HT-29 (cell line): ENCODE measurements at regions not wholly inside any gene's neighbourhood (a gene's known extent, or its start where the extent isn't known, plus 50 kb on each side); places are given as distances from the start of the nearest gene placed in this dataset.
"Not testable (repeated sequence)": the region's sequence is repeated elsewhere in the genome, so short reads cannot be mapped to it uniquely, and the experiment has no call there.

Experiments
- DNase-seq: peaks from one replicate; pipeline ENCODE4 v3.0.0-alpha.2; 2015; ENCODE audit warnings: low spot score

DNA sequence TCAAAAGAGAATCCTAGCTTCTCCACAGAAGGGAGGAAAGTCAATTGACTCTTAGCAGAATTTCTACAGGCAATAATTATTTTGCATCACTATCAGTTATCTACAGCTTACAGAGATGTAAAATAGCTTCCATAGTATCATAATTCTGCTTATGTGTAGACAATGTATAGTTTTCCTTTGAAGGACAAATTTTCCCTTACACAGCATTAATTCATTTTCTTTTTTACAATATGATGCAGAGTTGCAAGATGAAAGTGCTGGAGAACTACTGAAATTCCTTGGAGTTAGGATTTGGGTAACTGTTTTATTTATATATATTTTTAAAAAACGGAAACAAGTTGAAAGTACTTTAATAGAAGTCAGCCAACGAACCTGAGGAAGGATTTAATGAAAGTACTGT is 111.0 kb upstream of the CPHXL start:
- DNase-seq: no peak

DNA sequence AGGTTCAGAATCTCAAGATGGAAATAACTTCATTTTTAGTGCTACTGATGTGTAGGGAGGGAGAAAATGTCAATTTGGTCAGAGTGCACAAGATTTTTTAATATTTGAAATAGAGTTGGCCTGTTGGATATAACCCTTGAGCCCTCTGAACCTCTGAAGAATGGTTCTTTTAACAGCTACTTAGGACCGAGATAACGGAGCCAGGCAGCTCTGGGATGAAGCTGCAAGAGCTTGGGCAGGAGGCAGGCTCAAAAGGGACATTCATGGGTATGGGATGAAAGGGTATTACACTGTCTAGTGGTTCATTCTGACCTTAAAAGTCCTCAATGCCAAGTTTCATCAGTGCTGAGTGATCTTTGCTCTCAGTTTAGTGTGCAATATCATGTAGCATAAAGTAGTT is 111.4 kb upstream of the CPHXL start:
- no peak for DNase-seq

DNA sequence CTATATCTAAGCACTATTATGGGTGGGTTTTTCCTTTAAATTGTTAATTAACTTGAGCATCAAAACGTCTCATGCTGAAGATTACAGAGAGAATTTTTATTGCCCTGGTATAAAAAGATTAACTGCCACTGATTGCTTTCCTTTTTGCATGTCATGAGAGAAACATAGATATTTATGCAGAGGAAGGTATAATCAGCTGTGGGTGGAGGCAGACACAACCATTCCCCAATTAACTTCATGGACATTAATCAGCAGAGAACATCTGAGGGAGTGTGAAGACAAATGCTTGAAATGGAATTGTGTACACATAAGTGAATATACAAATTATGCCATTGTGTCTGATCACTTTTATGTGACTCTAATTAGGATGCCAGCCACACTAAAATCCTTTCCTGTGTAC is 115.2 kb upstream of the CPHXL start:
- DNase-seq: no peak

DNA sequence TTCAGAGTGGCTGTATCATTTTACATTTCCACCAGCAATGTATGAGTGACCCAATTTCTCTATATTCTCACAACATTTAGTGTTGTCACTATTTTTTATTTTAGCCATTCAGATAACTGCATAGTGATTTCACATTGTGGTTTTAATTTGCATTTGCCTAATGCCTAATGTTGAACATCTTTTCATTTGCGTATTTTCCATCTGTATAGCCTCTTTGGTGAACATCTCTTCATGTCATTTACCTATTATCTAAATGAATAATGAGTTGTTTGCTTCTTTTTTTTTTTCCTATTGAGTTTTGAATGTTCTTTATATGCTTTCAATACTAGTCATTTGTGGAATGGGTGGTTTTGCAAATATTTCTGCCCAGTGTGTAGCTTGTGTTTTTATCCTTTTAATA is 120.9 kb upstream of the CPHXL start:
- DNase-seq: no peak

DNA sequence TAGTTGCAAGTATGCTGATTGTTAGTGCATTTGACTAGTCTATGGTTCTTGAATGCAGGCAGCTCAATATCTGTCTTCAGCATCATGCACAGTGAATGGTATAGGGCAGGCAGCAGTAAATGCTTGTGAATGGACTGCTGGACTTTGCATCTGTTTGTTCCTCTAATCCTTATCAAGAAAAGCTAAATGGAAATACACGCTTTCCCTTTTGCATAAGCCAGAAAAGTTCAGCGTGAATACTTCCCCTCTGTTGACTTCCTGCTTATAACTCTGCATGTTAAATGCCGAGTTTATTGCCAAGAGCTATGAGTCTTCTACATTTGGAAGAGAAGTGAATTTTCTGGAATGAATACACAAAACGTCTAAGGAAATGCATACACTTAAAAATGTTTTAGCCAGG is 127.9 kb upstream of the CPHXL start:
- DNase-seq: no peak

DNA sequence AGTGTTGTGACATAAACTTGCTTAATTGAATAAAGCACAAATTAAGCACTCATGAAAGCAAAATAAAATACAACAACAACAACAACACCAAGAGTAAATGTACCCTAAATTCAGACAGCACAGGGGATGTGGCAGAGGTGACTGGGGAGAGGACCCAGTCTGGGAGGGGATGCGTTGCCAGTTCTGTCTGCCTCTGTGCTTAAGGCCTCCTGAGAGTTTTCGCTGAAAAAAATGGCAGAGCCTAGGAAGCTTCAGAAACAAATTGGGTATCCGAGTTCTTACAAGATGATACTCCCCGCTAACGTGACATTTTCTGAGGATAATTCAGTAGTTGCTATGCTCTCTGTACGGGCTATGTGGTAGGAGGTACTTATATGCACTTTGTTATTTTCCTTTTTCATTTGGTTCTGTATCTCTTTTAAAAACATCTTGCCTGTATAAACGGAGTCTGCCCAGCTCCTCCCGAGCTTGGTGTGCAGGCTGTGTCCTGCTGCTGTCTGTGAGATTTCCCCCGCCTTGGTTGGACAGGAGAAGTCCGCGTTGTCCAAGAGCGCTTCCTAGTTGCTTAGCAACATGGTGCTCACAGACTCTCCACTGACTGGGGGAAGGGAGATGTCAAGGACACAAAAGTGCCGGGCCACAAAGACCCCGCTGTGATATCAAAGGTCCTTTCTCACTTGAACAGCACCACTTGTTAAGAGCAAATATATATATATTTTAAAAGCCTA is 134.2 kb upstream of the CPHXL start:
- DNase-seq: no peak

DNA sequence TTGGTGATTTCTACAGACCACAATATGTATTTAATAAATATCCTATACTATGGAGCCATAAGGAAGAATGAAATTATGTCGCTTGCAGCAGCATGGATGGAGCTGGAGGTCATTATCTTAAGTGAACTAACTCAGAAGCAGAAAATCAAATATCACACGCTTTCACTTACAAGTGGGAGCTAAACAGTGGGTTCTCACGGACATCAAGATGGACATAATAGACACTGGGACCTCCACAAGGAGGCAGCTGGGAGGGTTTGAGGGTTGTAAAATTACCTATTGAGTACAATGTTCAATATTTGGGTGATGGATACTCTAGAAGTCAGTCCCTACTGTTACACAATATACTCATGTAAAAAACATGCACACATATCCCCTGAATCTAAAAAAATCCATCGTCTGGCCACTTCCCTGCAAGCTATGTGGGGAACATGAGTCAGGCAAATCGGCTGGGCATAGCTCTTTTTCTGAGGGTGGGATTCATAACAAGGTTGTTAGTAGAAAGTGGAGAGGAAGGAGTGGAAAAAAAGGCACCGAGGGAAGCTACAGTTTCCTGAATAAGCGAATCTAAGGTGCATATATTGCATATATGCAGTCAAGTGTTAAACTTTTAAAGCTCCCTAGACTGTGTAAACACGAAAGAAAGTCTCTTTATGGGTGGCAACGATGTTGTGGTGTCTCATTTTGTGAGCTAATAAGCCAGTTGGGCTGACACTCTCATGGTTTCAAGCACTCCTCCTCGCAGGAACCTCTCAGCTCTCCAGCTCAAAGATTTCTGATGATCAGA is 135.2 kb upstream of the CPHXL start:
- no peak for DNase-seq

DNA sequence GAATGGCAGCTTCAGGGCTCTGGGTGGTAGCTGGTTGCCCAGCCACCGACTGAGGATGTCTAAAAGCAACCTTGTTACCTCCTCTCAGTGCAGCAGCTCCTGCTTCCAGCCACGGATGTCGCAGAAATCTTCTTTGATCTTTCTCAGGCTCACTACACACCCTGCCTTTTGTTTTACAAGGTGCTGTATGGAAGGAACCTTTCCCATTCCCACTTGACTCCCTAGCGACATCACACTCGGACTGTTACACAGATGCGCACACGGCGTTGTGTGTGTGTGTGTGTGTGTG is 135.8 kb upstream of the CPHXL start:
- no peak for DNase-seq

DNA sequence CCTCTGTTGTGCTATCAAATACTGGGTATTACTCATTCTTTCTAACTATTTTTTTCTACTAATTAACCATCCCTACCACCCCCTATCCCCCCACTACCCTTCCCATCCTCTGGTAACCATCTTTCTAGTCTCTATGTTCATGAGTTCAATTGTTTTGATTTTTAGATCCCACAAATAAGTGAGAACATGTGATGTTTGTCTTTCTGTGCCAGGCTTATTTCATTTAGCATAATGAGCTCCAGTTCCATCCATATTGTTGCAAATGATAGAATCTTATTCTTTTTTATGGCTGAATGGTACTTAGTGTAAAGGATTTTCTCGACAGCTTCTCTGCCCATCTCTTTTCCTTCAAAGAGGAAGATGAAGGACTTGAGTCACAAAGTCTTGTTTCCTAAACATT is 138.0 kb upstream of the CPHXL start:
- no peak for DNase-seq

DNA sequence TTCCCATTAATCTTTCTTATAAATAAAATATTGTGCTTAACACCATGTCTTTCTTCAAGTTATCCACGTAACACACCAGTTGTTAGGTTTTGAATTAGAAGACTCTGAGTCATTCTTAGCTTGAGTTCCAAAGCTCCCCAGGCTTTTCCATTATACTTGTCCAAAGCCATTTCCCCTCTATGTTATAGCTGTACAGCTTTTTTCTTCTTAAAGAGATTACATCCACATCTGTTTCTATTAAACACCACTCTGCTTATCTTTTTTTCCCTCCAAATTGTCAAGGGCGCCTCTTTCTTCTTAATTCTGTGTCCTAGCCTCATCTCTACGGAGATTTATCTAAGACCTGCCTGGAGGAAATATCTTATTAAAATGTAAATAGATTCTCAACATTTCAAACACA is 139.4 kb upstream of the CPHXL start:
- no peak for DNase-seq

DNA sequence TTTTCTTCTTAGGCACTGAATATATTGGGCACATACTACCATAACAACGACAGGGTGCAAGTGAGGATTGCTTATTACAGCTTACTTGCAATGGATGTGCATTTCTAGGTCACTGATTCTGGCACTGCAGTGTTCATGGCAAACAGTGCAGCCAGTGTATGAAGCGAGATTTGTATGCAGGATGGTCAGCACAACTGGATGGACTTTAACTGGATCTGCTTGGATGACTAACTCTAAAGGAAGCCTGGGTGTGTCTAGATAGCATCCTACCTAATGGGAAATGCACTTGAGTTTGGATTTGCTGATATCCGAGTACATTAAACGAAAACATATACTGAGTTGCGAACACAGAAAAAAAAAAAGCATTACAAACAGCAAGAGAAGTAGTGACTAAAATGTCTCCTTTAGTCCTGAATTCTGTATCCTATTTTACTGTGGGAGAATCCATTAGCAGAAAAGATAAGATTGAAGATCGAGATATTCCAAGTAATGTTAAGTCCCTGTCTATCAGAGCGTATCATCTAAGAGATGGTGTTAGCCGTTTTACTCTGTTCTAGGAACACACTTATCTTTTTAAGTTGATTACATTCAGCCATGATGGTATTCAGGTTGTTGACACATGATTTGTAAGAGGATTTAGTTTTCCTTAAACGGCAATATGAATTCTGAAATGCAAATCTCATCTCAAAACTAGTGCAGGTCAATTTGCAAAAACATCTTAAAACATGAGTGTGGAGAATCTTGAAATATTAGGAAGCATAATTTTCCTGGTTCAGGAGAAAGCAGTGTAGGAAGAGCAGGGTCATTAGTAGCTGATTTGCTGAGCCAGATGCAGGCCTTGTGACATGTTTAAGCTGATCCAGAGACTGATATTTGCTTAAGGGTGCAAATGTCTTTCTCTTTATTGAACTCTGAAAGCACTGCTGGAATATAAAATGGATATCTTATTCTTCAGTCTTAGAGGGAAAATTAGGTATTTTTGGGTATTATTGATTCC is 142.6 kb upstream of the CPHXL start:
- DNase-seq: no peak

DNA sequence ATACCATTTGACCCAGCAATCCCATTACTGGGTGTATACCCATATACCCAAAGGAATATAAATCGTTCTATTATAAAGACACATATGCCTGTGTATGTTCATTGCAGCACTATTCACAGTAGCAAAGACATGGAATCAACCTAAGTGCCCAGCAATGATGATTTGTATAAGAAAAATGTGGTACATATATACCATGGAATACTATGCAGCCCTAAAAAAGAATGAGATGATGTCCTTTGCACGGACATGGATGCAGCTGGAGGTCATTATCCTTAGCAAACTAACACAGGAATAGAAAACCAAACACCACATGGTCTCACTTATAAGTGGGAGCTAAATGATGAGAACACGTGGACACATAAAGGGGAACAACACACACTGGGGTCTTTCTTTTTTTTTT is 155.0 kb upstream of the CPHXL start:
- not testable (repeated sequence) for DNase-seq

DNA sequence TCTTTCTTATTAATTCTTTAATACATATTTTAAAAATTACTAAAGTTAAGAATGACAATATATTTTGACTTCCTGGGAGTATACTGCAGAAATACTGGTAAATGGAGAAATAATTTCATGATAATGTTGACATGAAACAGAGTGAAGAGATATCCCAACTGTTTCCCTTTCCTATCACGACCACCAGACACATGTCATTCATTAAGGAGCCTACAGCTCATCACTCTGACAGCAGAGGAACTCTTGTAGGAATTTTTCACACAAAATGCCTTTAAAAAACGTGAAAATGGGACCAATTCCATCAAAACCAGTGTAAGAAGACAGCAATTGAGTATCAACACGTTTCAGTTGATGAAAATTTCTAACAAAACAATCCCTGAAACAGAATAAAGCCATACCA is 172.9 kb upstream of the CPHXL start:
- no peak for DNase-seq

DNA sequence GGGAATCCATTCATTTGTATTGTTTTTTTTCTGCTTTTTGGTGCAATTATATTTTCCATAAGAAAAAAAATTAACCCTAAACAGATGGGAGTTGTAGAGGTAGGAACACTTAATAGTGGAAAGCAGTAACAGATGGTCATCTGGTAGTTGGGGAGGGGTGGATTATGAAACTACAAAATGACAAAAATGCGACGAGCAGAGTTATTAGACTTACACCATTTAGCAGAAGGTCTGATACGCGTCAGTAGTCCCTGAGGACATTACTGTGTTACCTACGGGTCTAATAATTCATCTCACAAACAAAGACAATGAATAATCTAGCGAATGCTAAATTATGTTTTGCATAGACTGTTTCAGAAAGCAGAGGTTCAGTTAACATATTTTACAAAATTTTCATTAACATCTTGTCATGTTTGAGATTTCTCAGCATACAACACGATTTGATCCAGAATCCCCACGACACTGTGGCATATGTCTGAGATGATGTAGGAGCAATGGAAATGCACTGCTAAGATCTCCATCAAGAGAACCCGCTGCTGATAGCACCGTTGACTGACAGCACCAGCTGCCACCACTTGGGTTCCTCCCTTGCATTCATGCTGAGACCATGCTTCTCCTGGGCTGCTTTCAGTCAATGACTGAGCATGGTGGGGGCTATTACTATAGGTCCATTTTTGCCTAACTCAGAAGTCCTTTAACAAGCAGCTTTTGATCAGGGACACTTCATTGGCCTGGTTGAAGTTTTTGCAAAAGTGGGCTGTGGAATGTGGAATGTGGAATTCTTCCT is 182.2 kb upstream of the CPHXL start:
- no peak for DNase-seq

DNA sequence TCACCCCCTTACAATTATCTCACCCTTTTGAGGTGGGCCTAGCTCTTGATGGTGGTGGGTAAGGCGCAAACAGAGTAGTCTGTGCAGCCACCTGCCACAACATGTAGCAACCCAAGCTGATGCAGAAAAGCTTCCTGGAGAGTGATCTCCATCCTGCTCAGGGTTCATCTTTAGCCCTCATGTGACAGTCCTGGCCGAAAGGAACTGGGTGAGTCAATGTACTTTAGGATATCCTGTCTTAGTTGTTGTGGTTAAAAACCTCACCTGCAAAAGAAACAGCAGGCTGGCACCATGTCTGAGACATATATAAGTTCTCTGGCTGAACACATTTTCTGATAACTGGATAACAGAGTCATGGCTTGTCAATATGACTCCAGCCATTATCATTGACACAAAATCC is 183.5 kb upstream of the CPHXL start:
- DNase-seq: no peak

DNA sequence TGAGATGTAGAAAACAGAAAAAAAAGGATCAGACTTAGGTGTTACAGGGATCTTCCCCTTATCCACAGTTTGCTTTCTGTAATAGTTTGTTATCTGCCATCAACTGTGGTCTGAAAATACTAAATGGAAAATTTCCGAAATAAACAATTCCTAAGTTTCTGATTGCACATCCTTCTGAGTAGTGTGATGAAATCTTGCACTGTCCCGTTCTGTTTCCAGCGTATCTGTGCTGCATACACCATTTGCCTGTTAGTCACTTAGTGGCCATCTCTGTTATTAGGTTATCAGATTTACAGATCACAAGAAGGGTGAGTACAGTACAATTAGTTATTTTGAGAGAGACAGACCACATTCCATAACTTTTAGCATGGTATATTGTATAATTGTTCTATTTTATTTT is 185.6 kb upstream of the CPHXL start:
- no peak for DNase-seq

DNA sequence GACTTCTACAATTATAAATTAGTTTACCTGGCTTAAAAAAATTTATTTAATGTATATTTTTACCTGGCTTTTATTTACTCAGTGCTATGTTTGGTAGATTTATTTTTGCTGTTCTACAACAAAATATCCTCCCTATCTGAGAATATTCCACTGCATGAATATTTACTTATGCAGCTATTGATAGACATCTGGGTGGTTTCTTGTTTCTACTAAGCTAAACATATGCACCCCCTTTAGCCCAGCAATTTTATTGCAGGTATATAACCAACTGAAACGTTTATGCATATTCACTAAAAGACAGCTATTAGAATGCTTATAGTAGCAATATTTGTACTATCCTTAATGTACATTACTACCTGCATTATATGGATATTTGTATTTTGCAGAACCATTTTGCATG is 187.7 kb upstream of the CPHXL start:
- DNase-seq: no peak

DNA sequence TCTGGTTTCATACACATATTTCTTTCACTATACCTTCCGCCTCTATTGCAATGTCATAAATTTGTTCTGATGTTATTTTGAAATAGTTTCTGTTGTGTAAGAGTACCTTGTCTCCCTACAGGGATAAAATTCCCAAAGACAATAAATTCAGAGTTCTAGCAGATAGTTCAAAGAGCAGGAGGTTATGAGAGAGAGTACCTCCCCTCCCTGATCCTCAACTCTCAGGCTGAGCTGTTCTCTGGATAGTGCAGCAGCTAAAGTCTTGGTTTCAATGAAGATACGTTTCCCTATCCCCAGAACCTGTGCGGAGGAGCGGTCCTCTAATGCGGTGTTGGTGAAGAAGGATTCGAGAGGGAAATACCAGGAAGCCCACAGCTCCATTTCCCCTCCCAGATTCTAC is 190.2 kb upstream of the CPHXL start:
- no peak for DNase-seq

DNA sequence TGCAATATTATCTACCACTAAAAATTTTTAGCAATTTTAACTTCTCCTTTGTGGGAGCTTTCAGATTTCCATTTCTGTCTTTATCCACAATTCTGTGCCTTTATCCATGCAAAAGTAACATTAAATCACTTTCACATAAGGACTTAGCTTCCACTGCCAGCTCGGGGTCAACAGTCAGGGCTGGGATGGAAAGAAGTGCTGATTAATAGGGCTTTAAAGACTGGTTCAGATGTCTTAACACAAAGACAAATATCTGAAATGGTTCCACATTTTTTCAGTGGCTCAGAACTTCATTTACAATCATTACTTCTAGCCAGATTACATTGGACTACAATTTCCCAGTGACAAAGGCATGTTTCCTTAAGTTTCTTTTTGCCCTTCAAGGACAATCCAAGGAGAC is 191.8 kb upstream of the CPHXL start:
- DNase-seq: no peak

DNA sequence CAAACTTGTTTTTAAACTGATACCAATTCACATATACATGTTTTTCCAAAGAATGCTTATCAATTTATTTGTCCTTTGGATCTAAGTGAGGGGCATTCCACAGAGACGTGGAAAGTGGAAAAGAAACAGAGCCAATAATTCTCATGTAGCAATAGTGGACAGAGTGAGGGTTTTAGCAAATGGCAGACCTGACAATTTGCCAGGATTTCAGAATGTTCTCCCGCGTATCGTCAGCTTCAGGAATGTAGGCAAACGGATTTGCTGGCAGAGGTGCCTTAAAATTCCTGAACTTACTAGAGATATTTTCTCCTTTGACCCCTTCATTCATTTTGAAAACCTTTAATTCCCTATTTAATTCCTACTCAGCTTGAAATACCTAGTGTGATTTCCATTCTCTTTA is 193.4 kb upstream of the CPHXL start:
- no peak for DNase-seq

DNA sequence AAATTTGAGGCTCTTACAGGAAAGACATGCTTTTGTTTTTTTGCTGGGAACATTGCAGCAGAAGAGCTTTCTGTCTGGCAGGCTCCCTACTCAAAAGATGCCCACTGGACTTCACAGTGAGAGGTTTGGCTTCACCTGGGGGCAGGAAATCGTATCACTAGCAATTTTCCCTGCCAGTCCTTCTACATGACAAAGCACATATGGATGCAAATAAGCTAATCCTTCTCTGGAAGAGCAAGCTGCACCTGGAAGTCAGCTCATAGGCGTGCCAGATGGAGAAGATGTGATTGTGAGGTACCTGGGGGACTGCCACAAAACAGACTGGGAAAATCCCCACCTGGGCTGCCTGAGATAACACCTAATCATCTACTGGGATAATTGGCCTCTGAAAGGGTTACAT is 195.0 kb upstream of the CPHXL start:
- no peak for DNase-seq

DNA sequence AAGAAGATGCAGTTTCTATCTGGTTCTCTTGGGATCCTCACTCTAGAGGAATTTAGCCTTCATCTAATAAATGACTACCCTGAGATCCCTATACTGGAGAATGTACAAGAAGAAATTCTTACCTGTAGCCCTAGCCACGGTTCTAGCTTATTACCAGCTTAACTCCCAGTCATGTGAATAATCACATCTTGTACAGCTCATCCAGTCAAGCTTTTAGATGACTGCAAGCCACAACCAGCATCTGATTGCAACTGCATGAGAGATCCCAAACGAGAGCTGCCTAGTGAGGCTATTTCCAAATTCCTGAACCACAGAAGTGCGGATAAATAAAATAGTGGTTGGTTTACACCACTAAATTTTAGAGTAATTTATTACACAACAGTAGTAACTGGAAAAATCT is 196.0 kb upstream of the CPHXL start:
- no peak for DNase-seq
